Mesodermal cell (in vitro differentiated cells): ENCODE measurements at regions not wholly inside any gene's neighbourhood (a gene's known extent, or its start where the extent isn't known, plus 50 kb on each side); places are given as distances from the start of the nearest gene placed in this dataset.

Source experiments
- H3K27ac ChIP-seq: 2 replicates; pipeline ENCODE4 v1.7.0; 2013; ENCODE audit warnings: mild to moderate bottlenecking, low read depth, low read length, moderate library complexity; ENCODE audit not compliant: severe bottlenecking
- H3K36me3 ChIP-seq: 2 replicates; pipeline ENCODE4 v1.7.1; 2013; ENCODE audit warnings: mild to moderate bottlenecking, low read length, moderate library complexity; ENCODE audit not compliant: control insufficient read depth, insufficient read depth
- H3K4me1 ChIP-seq: one replicate; pipeline ENCODE4 v1.7.1; 2013; ENCODE audit warnings: mild to moderate bottlenecking, low read length; ENCODE audit not compliant: insufficient read depth, control insufficient read depth, poor library complexity, severe bottlenecking
- H3K4me3 ChIP-seq: 2 replicates; pipeline ENCODE4 v1.7.0; 2013; ENCODE audit warnings: low read length, control low read depth, mild to moderate bottlenecking; ENCODE audit not compliant: insufficient read depth, poor library complexity, severe bottlenecking; ENCODE audit errors: extremely low read depth
- H3K9me3 ChIP-seq: 2 replicates; pipeline ENCODE4 v1.7.1; 2013; ENCODE audit warnings: mild to moderate bottlenecking, low read length, moderate library complexity; ENCODE audit not compliant: control insufficient read depth
- WGBS, 2 experiments: methylation state at CpG; one replicate each; pipeline ENCODE4 v1.1.5; 2013; ENCODE audit warnings: missing lambda C conversion rate in 2 of 2; ENCODE audit not compliant: insufficient coverage in 2 of 2; 5-methylcytosine and 5-hydroxymethylcytosine counted together

DNA sequence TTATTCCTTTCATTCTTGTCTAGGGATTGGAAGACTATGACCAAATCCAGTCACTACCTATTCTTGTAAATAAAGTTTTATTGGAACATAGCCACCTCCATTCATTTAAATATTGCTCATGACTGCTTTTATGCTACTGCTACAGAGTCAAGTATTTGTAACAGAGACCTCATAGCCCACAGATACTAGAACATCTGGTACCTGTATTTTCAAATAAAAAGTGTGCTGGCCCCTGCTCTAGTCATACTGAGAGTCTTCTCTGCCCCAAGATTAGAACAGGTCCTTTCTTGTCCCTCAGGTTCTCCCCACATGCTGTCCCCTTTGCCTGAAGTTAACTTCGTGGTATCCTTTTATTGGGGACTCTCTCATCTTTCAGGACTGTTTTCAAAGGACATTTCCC lies 422.3 kb downstream of the CBLN4 start:
- 56 to 100% methylated on average over 1 of the region's 1 CpG for WGBS, 2 experiments
- Histone ChIP-seq H3K36me3 (no peaks in the 10 kb centered on the region), H3K27ac (no peak overlapping the region), H3K9me3 (no peaks in the 10 kb centered on the region), H3K4me1 (no peaks in the 10 kb centered on the region), H3K4me3 (no peak overlapping the region)

DNA sequence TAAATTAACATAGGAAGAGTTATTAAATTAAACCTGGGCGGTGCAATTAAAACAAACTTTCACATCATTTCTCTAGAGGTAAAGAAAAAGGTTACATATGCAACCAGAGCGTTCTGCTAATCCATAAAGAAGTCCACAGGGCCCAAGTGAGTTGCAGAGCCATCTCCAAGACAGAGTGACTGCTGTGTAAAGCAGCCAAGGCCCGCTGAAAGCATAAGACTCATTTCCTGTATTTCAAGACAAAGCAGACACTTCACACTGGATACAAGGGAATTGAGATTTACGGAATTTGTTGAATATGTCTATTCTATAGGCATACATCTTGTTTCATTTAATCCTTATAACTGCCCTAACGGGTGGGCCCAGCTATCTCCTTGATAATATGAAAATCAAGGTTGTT lies 422.8 kb downstream of the CBLN4 start:
- no peaks in the 10 kb centered on the region for H3K36me3 ChIP-seq
- H3K9me3 ChIP-seq, result peaks cover 2% of the 10 kb centered on the region
- H3K27ac ChIP-seq, result no peak overlapping the region

DNA sequence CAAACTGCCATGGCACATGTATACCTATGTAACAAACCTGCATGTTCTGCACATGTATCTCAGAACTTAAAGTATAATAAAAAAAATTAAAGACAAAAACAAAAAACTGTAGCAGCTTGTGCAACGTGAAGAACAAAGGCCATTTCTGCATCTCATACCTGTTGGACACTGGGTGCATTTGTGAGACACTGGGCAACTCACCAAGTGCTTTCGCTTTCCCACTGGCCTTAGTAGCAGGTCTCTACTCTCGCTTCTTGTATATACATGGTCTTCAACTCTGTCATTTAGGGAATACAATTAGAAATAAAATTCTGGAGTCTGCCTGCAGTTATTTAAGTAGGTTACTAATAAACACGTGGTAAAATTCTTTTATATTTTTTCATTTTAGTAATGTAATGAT lies 423.8 kb downstream of the CBLN4 start:
- H3K9me3 ChIP-seq, result peaks cover 7% of the 10 kb centered on the region
- H3K36me3 ChIP-seq, result no peaks in the 10 kb centered on the region
- H3K4me1 ChIP-seq, result no peaks in the 10 kb centered on the region
- H3K27ac ChIP-seq, result no peak overlapping the region
- 50 to 83% methylated on average over 1 to 2 of the region's 4 CpGs for WGBS, 2 experiments
- no peak overlapping the region for H3K4me3 ChIP-seq

More for the DNA sequence above, 422.8 kb downstream of the CBLN4 start:
- H3K4me3 ChIP-seq, result no peak overlapping the region
- WGBS, 2 experiments, result 70% methylated on average over 1 of the region's 5 CpGs; no CpG with 5 or more reads in 1 of the 2 experiments
- no peaks in the 10 kb centered on the region for H3K4me1 ChIP-seq

DNA sequence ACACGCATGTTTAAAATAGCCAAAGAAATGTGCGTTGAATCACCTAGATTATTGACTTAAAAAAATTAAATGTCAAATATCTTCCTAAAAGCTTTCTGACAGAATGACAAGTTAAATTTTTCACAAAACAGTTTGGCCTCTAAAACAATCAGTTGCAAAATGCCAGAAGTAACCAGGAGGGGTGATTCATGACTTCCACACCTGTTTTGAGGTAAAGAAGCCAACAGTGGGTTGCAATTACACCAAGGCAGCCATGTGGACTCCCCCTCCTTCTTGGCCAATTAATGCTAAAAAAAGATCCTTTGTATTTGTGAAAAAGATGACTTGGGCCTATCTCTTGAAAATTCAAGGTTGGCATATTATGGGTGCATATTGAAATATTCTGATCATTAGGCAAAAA lies 424.8 kb downstream of the CBLN4 start:
- no peaks in the 10 kb centered on the region for H3K36me3 ChIP-seq
- H3K4me3 ChIP-seq, result no peak overlapping the region
- peaks cover 7% of the 10 kb centered on the region for H3K9me3 ChIP-seq
- H3K27ac ChIP-seq, result no peak overlapping the region
- WGBS, 2 experiments, result 40 to 100% methylated on average over 1 to 2 of the region's 2 CpGs
- H3K4me1 ChIP-seq, result no peaks in the 10 kb centered on the region

GRCh38 chr20:55579802-55580201 lies 425.5 kb downstream of the CBLN4 start:
- H3K4me3 ChIP-seq, result no peak overlapping the region
- WGBS, 2 experiments, result 60 to 63% methylated on average over 1 of the region's 2 CpGs
- no peak overlapping the region for H3K27ac ChIP-seq
- H3K9me3 ChIP-seq, result peaks cover 7% of the 10 kb centered on the region
- no peaks in the 10 kb centered on the region for H3K4me1 ChIP-seq
- no peaks in the 10 kb centered on the region for H3K36me3 ChIP-seq

GRCh38 chr20:55576981-55577380 lies 428.3 kb downstream of the CBLN4 start:
- no peaks in the 10 kb centered on the region for H3K4me1 ChIP-seq
- H3K9me3 ChIP-seq, result peaks cover 7% of the 10 kb centered on the region
- no peaks in the 10 kb centered on the region for H3K36me3 ChIP-seq
- WGBS, 2 experiments, result no CpG with 5 or more reads among the region's 1 CpG
- H3K27ac ChIP-seq, result no peak overlapping the region
- H3K4me3 ChIP-seq, result no peak overlapping the region

GRCh38 chr20:55569084-55569483 lies 436.2 kb downstream of the CBLN4 start:
- Histone ChIP-seq H3K4me3 (no peak overlapping the region), H3K9me3 (peaks cover 4% of the 10 kb centered on the region), H3K36me3 (no peaks in the 10 kb centered on the region), H3K27ac (no peak overlapping the region), H3K4me1 (no peaks in the 10 kb centered on the region)
- no CpG with 5 or more reads among the region's 3 CpGs for whole genome bisulfite sequencing, 2 experiments

DNA sequence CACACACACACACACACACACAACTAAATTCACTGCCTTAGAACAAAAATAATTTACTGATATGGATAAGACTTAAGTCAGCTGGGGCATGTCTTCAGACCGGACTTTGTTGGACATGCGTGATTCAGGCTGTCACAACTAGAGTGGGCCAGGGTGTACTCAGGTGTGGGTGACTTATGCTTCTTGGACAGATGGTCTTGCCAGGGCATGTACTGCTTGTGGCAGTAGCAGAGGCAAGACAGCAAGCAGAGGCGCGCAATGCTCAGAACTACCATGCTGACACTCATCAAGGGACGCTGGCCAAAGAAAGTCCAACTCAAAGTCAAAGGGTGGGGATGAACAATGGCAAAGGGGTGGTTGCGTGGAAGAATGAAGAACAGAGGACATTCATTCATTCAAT lies 437.5 kb downstream of the CBLN4 start:
- H3K9me3 ChIP-seq, result peaks cover 4% of the 10 kb centered on the region
- no peaks in the 10 kb centered on the region for H3K36me3 ChIP-seq
- H3K4me1 ChIP-seq, result no peaks in the 10 kb centered on the region
- no peak overlapping the region for H3K27ac ChIP-seq
- WGBS, 2 experiments, result 53 to 89% methylated on average over 5 of the region's 6 CpGs
- no peak overlapping the region for H3K4me3 ChIP-seq

- H3K9me3 ChIP-seq, result peaks cover 4% of the 10 kb centered on the region
- H3K36me3 ChIP-seq, result no peaks in the 10 kb centered on the region
- H3K27ac ChIP-seq, result no peak overlapping the region
- H3K4me3 ChIP-seq, result no peak overlapping the region
- H3K4me1 ChIP-seq, result no peaks in the 10 kb centered on the region
- 60 to 92% methylated on average over 1 to 2 of the region's 5 CpGs for WGBS, 2 experiments
These were observed 440.1 kb downstream of the CBLN4 start for GRCh38 chr20:55565096-55565773.

DNA sequence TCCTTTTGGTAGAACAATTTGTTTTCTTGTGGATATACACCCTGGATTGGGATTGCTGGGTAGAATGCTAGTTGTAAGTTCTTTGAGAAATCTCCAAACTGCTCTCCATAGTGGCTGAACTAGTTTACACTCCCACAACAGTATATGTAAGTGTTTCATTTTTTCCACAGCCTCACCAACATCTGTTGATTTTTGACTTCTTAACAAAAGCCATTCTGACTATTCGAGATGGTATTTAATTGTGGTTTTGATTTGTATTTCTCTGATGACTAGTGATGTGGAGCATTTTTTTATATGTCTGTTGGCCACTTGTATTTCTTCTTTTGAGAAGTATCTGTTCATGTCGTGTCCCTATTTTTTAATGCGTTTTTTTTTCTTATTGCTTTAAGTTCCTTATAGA lies 444.1 kb downstream of the CBLN4 start:
- Histone ChIP-seq H3K27ac (no peak overlapping the region), H3K4me3 (no peak overlapping the region), H3K36me3 (no peaks in the 10 kb centered on the region), H3K4me1 (no peaks in the 10 kb centered on the region), H3K9me3 (peaks cover 4% of the 10 kb centered on the region)
- whole genome bisulfite sequencing, 2 experiments, result no CpG with 5 or more reads among the region's 3 CpGs

DNA sequence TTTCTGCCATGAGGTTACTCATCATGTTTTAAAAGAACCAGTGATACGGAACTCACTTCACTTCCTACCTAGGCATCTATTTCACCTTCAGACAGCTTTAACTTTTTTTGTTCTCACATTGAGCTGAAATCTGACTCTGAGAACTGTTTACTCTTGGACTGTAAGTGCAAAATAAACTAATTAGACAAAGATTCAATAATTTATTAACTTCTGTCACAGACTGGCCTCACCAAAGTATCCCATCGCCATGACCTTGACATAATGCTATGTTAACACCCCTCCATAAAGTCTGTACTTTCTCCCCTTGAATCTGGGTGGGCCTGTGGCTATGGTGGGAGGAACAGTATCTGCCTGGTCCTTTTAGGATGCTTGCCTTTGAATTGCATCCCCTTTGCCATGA lies 448.1 kb downstream of the CBLN4 start:
- H3K36me3 ChIP-seq, result no peaks in the 10 kb centered on the region
- 100% methylated on average over 1 of the region's 2 CpGs for WGBS, 2 experiments
- no peaks in the 10 kb centered on the region for H3K4me1 ChIP-seq
- H3K27ac ChIP-seq, result no peak overlapping the region
- H3K9me3 ChIP-seq, result no peaks in the 10 kb centered on the region
- H3K4me3 ChIP-seq, result no peak overlapping the region
